HCT116 (cell line): ENCODE measurements at regions not wholly inside any gene's neighbourhood (a gene's known extent, or its start where the extent isn't known, plus 50 kb on each side); places are given as distances from the start of the nearest gene placed in this dataset.

Source experiments
- ATAC-seq: fragments of 200-7000 bp; cut with Tn5 transposase; 2 replicates; pipeline ENCODE4 v1.9.1; 2020; ENCODE audit warnings: mild to moderate bottlenecking, moderate library complexity
- BruUV-seq: library from RNA; stranded (reverse); fragments of 400-500 nt; replicated peaks from 2 replicates; lab custom pipeline; 2021; lab: Mats Ljungman, UMichigan
- CTCF ChIA-PET: fragments of 300-600 bp; sonication (Branson Sonifier 250); formaldehyde crosslinking; loops from one replicate; lab custom pipeline; 2021; ENCODE audit warnings: antibody characterized with exemption; lab: Charles Lee
- POLR2A ChIA-PET: fragments of 300-600, 350-600 bp; sonication (Branson Sonifier 250); formaldehyde crosslinking; loops from one replicate; lab custom pipeline; 2021; ENCODE audit warnings: antibody characterized with exemption; lab: Charles Lee
- RAD21 ChIA-PET, 2 experiments: fragments of 300-600 bp; sonication (Branson Sonifier 250); formaldehyde crosslinking; loops; one replicate each; lab custom pipeline; 2023; ENCODE audit warnings: low total read pairs in 2 of 2; ENCODE audit not compliant: uncharacterized antibody in 2 of 2, unreplicated experiment in 2 of 2, low non-redundant PET in 1 of 2; lab: Charles Lee
- DNase-seq: peaks from one replicate; pipeline ENCODE4 v3.0.0-alpha.2; 2010; ENCODE audit warnings: low read depth, low spot score
- H2AFZ ChIP-seq: fragments of 200-600 bp; shearing (Covaris generic), sonication (generic); 2 replicates; pipeline ENCODE4 v1.6.1; 2017; ENCODE audit warnings: low read depth, mixed run types, mixed read lengths, antibody characterized with exemption, low read length; ENCODE audit not compliant: poor library complexity, severe bottlenecking
- H3K27ac ChIP-seq: 2 replicates; pipeline ENCODE4 v1.5.1; 2012; ENCODE audit warnings: low read depth, low read length
- H3K27me3 ChIP-seq: fragments of 200-600 bp; sonication (generic); 2 replicates; pipeline ENCODE4 v1.6.1; 2016; ENCODE audit warnings: mixed run types, low read length, mixed read lengths; ENCODE audit not compliant: insufficient read depth
- H3K36me3 ChIP-seq, 2 experiments: fragments of 200-500 bp in 1 of 2; fragments of 200-600 bp in 1 of 2; sonication (Bioruptor generic) in 1 of 2; sonication (generic) in 1 of 2; 2 replicates each; pipeline versions ENCODE4 v1.5.1 to v1.6.1; 2014 to 2016; ENCODE audit warnings: low read length in 2 of 2, inconsistent platforms in 1 of 2, mixed read lengths in 1 of 2, mixed run types in 1 of 2; ENCODE audit not compliant: insufficient read depth in 2 of 2, control insufficient read depth in 1 of 2
- H3K4me1 ChIP-seq, 2 experiments: fragments of 200-600 bp in 1 of 2; sonication (generic) in 1 of 2; 2 replicates each; pipeline versions ENCODE4 v1.5.1 to v1.6.1; 2012 to 2017; ENCODE audit warnings: low read length in 2 of 2, inconsistent platforms in 1 of 2, mild to moderate bottlenecking in 1 of 2, mixed read lengths in 1 of 2, mixed run types in 1 of 2, moderate library complexity in 1 of 2; ENCODE audit not compliant: insufficient read depth in 2 of 2, control insufficient read depth in 1 of 2
- H3K4me2 ChIP-seq: fragments of 200-600 bp; sonication (generic); 2 replicates; pipeline ENCODE4 v1.6.1; 2017; ENCODE audit warnings: mixed run types, low read length, mixed read lengths
- H3K4me3 ChIP-seq, 2 experiments: fragments of 200-600 bp in 1 of 2; sonication (generic) in 1 of 2; replicated peaks in 1 of 2; 2 replicates each; pipeline ENCODE4 v1.5.1; 2011 to 2016; ENCODE audit warnings: low read length in 2 of 2, control low read depth in 1 of 2, low read depth in 1 of 2, mild to moderate bottlenecking in 1 of 2, mixed read lengths in 1 of 2, mixed run types in 1 of 2
- H3K79me2 ChIP-seq: fragments of 200-600 bp; sonication (generic); 2 replicates; pipeline ENCODE4 v1.6.1; 2017; ENCODE audit warnings: mild to moderate bottlenecking, mixed run types, low read length, moderate library complexity, mixed read lengths; ENCODE audit not compliant: insufficient read depth
- H3K9ac ChIP-seq: fragments of 200-600 bp; sonication (generic); 2 replicates; pipeline ENCODE4 v1.6.1; 2016; ENCODE audit warnings: low read length, mixed read lengths
- H3K9me2 ChIP-seq: fragments of 200-600 bp; sonication (generic), shearing (Covaris generic); 2 replicates; pipeline ENCODE4 v1.6.1; 2017; ENCODE audit warnings: mixed run types, mild to moderate bottlenecking, moderate library complexity; ENCODE audit not compliant: insufficient read depth
- H3K9me3 ChIP-seq, 2 experiments: fragments of 200-500 bp in 1 of 2; fragments of 200-600 bp in 1 of 2; sonication (Bioruptor generic) in 1 of 2; sonication (generic) in 1 of 2; 2 replicates each; pipeline ENCODE4 v1.6.1; 2014 to 2017; ENCODE audit warnings: low read length in 2 of 2, mixed read lengths in 2 of 2, inconsistent platforms in 1 of 2, low read depth in 1 of 2, mild to moderate bottlenecking in 1 of 2, mixed run types in 1 of 2, moderate library complexity in 1 of 2; ENCODE audit not compliant: control insufficient read depth in 1 of 2, insufficient read depth in 1 of 2
- H4K20me1 ChIP-seq: fragments of 200-600 bp; sonication (generic), shearing (Covaris generic); 2 replicates; pipeline ENCODE4 v1.6.1; 2017; ENCODE audit warnings: mixed run types, mild to moderate bottlenecking, moderate library complexity; ENCODE audit not compliant: insufficient read depth
- CBX3 ChIP-seq: IDR thresholded peaks from 2 replicates; pipeline ENCODE4 v1.6.1; 2012; ENCODE audit warnings: low read depth
- CEBPB ChIP-seq: IDR thresholded peaks from 2 replicates; pipeline ENCODE4 v1.6.1; 2012; ENCODE audit warnings: low read depth
- EGR1 ChIP-seq: IDR thresholded peaks from 2 replicates; pipeline ENCODE4 v1.6.1; 2012; ENCODE audit warnings: low read depth
- ELF1 ChIP-seq: IDR thresholded peaks from 2 replicates; pipeline ENCODE4 v1.6.1; 2012; ENCODE audit warnings: low read depth, borderline replicate concordance
- EZH2 ChIP-seq: fragments of 200-600 bp; sonication (generic); IDR thresholded peaks from 2 replicates; pipeline ENCODE4 v1.6.1; 2017; ENCODE audit warnings: antibody characterized with exemption, mixed run types
- EZH2phosphoT487 ChIP-seq: fragments of 200-600 bp; IDR thresholded peaks from 2 replicates; pipeline ENCODE4 v1.6.1; 2018; ENCODE audit warnings: antibody characterized with exemption, borderline replicate concordance
- FOSL1 ChIP-seq: IDR thresholded peaks from 2 replicates; pipeline ENCODE4 v1.6.1; 2012; ENCODE audit warnings: low read depth
- JUND ChIP-seq: IDR thresholded peaks from 2 replicates; pipeline ENCODE4 v1.6.1; 2012
- POLR2A ChIP-seq: IDR thresholded peaks from 2 replicates; pipeline ENCODE4 v1.7.0; 2011; ENCODE audit warnings: borderline replicate concordance; ENCODE audit not compliant: insufficient read depth, insufficient read length; ENCODE audit errors: extremely low read depth
- POLR2AphosphoS5 ChIP-seq: IDR thresholded peaks from 2 replicates; pipeline ENCODE4 v1.6.1; 2011; ENCODE audit warnings: mild to moderate bottlenecking, low read depth, low read length, moderate library complexity
- RAD21 ChIP-seq: IDR thresholded peaks from 2 replicates; pipeline ENCODE4 v1.6.1; 2012; ENCODE audit warnings: low read depth, mild to moderate bottlenecking
- SIN3A ChIP-seq: IDR thresholded peaks from 2 replicates; pipeline ENCODE4 v1.6.1; 2012; ENCODE audit warnings: low read depth
- SP1 ChIP-seq: IDR thresholded peaks from 2 replicates; pipeline ENCODE4 v1.6.1; 2012; ENCODE audit warnings: low read depth
- SRF ChIP-seq: IDR thresholded peaks from 2 replicates; pipeline ENCODE4 v1.6.1; 2012; ENCODE audit warnings: low read depth
- TCF7L2 ChIP-seq: IDR thresholded peaks from 2 replicates; pipeline ENCODE4 v1.7.0; 2011; ENCODE audit warnings: borderline replicate concordance, inconsistent platforms; ENCODE audit not compliant: insufficient read depth, insufficient read length; ENCODE audit errors: extremely low read depth
- YY1 ChIP-seq: IDR thresholded peaks from 2 replicates; pipeline ENCODE4 v1.6.1; 2011; ENCODE audit warnings: low read length, low read depth, moderate library complexity, mild to moderate bottlenecking; ENCODE audit not compliant: insufficient replicate concordance; ENCODE audit errors: extremely low read depth
- ZFX ChIP-seq: fragments of 450-650 bp; IDR thresholded peaks from 2 replicates; pipeline ENCODE4 v1.6.1; 2017
- ZNF274 ChIP-seq: fragments of 200-500 bp; sonication (Bioruptor generic); IDR thresholded peaks from 2 replicates; pipeline ENCODE4 v1.6.1; 2014; ENCODE audit warnings: mild to moderate bottlenecking, low read depth, low read length, inconsistent platforms
- intact Hi-C: fragments of 100-400 bp; cut with micrococcal nuclease; formaldehyde crosslinking; loops from 2 replicates; pipeline ENCODE4 v1.10.0; 2022
- TF ChIP-seq, protein P1 (sequence below): IDR thresholded peaks from 2 replicates; pipeline ENCODE4 v1.6.1; 2012
- TF ChIP-seq, protein P2 (sequence below): IDR thresholded peaks from 2 replicates; pipeline ENCODE4 v1.6.1; 2011; ENCODE audit warnings: mild to moderate bottlenecking, low read length, moderate library complexity; ENCODE audit not compliant: insufficient replicate concordance; ENCODE audit errors: extremely low read depth

DNA sequence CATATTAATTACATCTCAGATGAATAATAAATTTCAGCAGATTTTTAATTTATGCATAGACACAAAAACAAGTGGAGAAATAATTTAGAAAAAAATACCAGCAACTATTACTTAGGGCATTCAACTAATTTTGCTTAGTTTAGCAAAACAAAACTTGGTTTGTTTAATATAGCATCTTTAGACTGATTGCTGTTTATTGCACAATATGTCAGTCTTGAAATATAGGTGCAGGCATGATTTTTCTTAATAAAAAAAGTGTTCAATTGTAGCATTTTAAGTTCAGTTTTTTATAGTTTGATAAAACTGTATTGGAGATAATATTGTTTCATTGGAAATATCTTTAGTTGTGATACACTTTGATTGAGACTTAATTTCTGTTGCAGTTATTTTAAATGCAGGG lies 161.2 kb upstream of the KCNH8 start:
- ChIA-PET RAD21 (no interaction called here), CTCF (no interaction called here), POLR2A (no interaction called here)
- ATAC-seq (no peak), DNase-seq (no peak)
- no peak overlapping the region for H3K9ac ChIP-seq
- no peaks in the 10 kb centered on the region for H3K36me3 ChIP-seq
- BruUV-seq: no TSS peak
- H3K4me2 ChIP-seq: no peak overlapping the region
- intact Hi-C loops: loop anchor here (5.0 kb wide), 1 partner anchor 140 kb away; no protein-coding TSS in a partner anchor
- H3K9me3 ChIP-seq: peaks cover 0 to 4% of the 10 kb centered on the region in 2 experiments; a peak in 1 of 4 replicates
- H3K4me1 ChIP-seq: no peaks in the 10 kb centered on the region
- H2AFZ ChIP-seq: no peak overlapping the region
- no peaks in the 10 kb centered on the region for H4K20me1 ChIP-seq
- TF ChIP-seq FOSL1 (no peak), CBX3 (no peak), SP1 (no peak), EZH2 (no peak), ZFX (no peak), EZH2phosphoT487 (no peak), POLR2AphosphoS5 (no peak), CEBPB (no peak), SIN3A (no peak), EGR1 (no peak), YY1 (no peak), RAD21 (no peak), TCF7L2 (no peak), ELF1 (no peak), JUND (no peak), ZNF274 (no peak), POLR2A (no peak), SRF (no peak)
- TF ChIP-seq, protein P1, sequence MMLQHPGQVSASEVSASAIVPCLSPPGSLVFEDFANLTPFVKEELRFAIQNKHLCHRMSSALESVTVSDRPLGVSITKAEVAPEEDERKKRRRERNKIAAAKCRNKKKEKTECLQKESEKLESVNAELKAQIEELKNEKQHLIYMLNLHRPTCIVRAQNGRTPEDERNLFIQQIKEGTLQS: no peak
- TF ChIP-seq, protein P2, sequence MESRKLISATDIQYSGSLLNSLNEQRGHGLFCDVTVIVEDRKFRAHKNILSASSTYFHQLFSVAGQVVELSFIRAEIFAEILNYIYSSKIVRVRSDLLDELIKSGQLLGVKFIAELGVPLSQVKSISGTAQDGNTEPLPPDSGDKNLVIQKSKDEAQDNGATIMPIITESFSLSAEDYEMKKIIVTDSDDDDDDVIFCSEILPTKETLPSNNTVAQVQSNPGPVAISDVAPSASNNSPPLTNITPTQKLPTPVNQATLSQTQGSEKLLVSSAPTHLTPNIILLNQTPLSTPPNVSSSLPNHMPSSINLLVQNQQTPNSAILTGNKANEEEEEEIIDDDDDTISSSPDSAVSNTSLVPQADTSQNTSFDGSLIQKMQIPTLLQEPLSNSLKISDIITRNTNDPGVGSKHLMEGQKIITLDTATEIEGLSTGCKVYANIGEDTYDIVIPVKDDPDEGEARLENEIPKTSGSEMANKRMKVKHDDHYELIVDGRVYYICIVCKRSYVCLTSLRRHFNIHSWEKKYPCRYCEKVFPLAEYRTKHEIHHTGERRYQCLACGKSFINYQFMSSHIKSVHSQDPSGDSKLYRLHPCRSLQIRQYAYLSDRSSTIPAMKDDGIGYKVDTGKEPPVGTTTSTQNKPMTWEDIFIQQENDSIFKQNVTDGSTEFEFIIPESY: no peak
- no peaks in the 10 kb centered on the region for H3K79me2 ChIP-seq
- no peaks in the 10 kb centered on the region for H3K9me2 ChIP-seq
- H3K27me3 ChIP-seq: no peaks in the 10 kb centered on the region
- H3K4me3 ChIP-seq: no peak overlapping the region
- H3K27ac ChIP-seq: no peak overlapping the region
